Stimulated activated naive B cell treated with anti-CD40 and anti-IgM and Interleukin-4, amounts not matched to agents 10 μg/mL and 1 μg/mL and 100 μg/mL, for 72 hours (primary cell): ENCODE measurements at regions not wholly inside any gene's neighbourhood (a gene's known extent, or its start where the extent isn't known, plus 50 kb on each side); places are given as distances from the start of the nearest gene placed in this dataset.

Experiments used
- ATAC-seq, 2 donors: fragments of 150-1000 bp; cut with Tn5 transposase; replicated peaks; 2 replicates each; pipeline ENCODE4 v1.10.0; 2021; ENCODE audit warnings: moderate library complexity in 1 of 2
- DNase-seq: peaks from one replicate; pipeline ENCODE4 v3.0.0; 2021
- H3K27ac Mint-ChIP-seq: one replicate; pipeline ENCODE4 v1.8.0; 2022; ENCODE audit warnings: mild to moderate bottlenecking, mixed read lengths
- H3K27me3 Mint-ChIP-seq, 2 donors: one replicate each; pipeline ENCODE4 v1.8.0; 2022; ENCODE audit warnings: mixed read lengths in 2 of 2
- H3K36me3 Mint-ChIP-seq, 2 donors: one replicate each; pipeline ENCODE4 v1.8.0; 2022; ENCODE audit warnings: mixed read lengths in 2 of 2, mild to moderate bottlenecking in 1 of 2
- H3K4me1 Mint-ChIP-seq, 2 donors: one replicate each; pipeline ENCODE4 v1.8.0; 2022; ENCODE audit warnings: mixed read lengths in 2 of 2, mild to moderate bottlenecking in 1 of 2
- H3K4me3 Mint-ChIP-seq, 2 donors: one replicate each; pipeline ENCODE4 v1.8.0; 2022; ENCODE audit warnings: mild to moderate bottlenecking in 2 of 2, mixed read lengths in 2 of 2, moderate library complexity in 1 of 2
- H3K9me3 Mint-ChIP-seq, 2 donors: one replicate each; pipeline ENCODE4 v1.8.0; 2022; ENCODE audit warnings: mixed read lengths in 2 of 2, mild to moderate bottlenecking in 1 of 2

- Mint-ChIP-seq H3K4me1 (no peaks in the 10 kb centered on the region), H3K9me3 (peaks cover 0 to 5% of the 10 kb centered on the region in 2 donors), H3K27me3 (no peaks in the 10 kb centered on the region), H3K36me3 (no peaks in the 10 kb centered on the region), H3K4me3 (no peak overlapping the region), H3K27ac (no peak overlapping the region)
- ATAC-seq, result no peak
- no peak for DNase-seq
These were observed 121.7 kb downstream of the C7orf25 start for GRCh38 chr7:42790196-42790595.

- H3K4me3 Mint-ChIP-seq, result no peak overlapping the region
- H3K9me3 Mint-ChIP-seq, result peaks cover 11 to 13% of the 10 kb centered on the region in 2 donors
- H3K36me3 Mint-ChIP-seq, result no peaks in the 10 kb centered on the region
- no peak for DNase-seq
- H3K27me3 Mint-ChIP-seq, result peaks cover 0 to 4% of the 10 kb centered on the region in 2 donors
- no peak overlapping the region for H3K27ac Mint-ChIP-seq
- ATAC-seq, result no peak
- H3K4me1 Mint-ChIP-seq, result no peaks in the 10 kb centered on the region
These were observed 137.4 kb downstream of the C7orf25 start for GRCh38 chr7:42774436-42774835.

- H3K9me3 Mint-ChIP-seq, result no peaks in the 10 kb centered on the region
- H3K27ac Mint-ChIP-seq, result no peak overlapping the region
- no peaks in the 10 kb centered on the region for H3K36me3 Mint-ChIP-seq
- ATAC-seq, result no peak
- no peak for DNase-seq
- H3K4me1 Mint-ChIP-seq, result no peaks in the 10 kb centered on the region
- H3K27me3 Mint-ChIP-seq, result peaks cover 6% of the 10 kb centered on the region in 2 donors
- no peak overlapping the region for H3K4me3 Mint-ChIP-seq
These were observed 141.8 kb downstream of the C7orf25 start for GRCh38 chr7:42770114-42770513.

- ATAC-seq (no peak), DNase-seq (no peak)
- Mint-ChIP-seq H3K4me3 (no peak overlapping the region), H3K4me1 (peaks cover 0 to 2% of the 10 kb centered on the region in 2 donors), H3K36me3 (no peaks in the 10 kb centered on the region), H3K9me3 (peaks cover 3 to 5% of the 10 kb centered on the region in 2 donors), H3K27ac (no peak overlapping the region), H3K27me3 (peaks cover 11 to 16% of the 10 kb centered on the region in 2 donors)
These were observed 143.8 kb downstream of the C7orf25 start for GRCh38 chr7:42768045-42768444.

- no peak overlapping the region for H3K4me3 Mint-ChIP-seq
- no peaks in the 10 kb centered on the region for H3K36me3 Mint-ChIP-seq
- DNase-seq, result no peak
- peaks cover 3 to 5% of the 10 kb centered on the region in 2 donors for H3K9me3 Mint-ChIP-seq
- H3K27me3 Mint-ChIP-seq, result peaks cover 11 to 27% of the 10 kb centered on the region in 2 donors
- no peak for ATAC-seq
- peaks cover 0 to 2% of the 10 kb centered on the region in 2 donors for H3K4me1 Mint-ChIP-seq
- H3K27ac Mint-ChIP-seq, result no peak overlapping the region
These were observed 145.0 kb downstream of the C7orf25 start for GRCh38 chr7:42766782-42767423.

- no peak for ATAC-seq
- Mint-ChIP-seq H3K4me3 (no peak overlapping the region), H3K27me3 (peaks cover 11 to 27% of the 10 kb centered on the region in 2 donors), H3K27ac (no peak overlapping the region), H3K9me3 (peaks cover 3 to 5% of the 10 kb centered on the region in 2 donors), H3K4me1 (peaks cover 0 to 2% of the 10 kb centered on the region in 2 donors), H3K36me3 (no peaks in the 10 kb centered on the region)
- DNase-seq, result no peak
These were observed 145.9 kb downstream of the C7orf25 start for GRCh38 chr7:42765931-42766330.

GRCh38 chr7:42763137-42763551, 148.7 kb downstream of the C7orf25 start:
- Mint-ChIP-seq H3K4me3 (no peak overlapping the region), H3K27me3 (peaks cover 11 to 37% of the 10 kb centered on the region in 2 donors), H3K4me1 (peaks cover 0 to 2% of the 10 kb centered on the region in 2 donors), H3K27ac (no peak overlapping the region), H3K36me3 (no peaks in the 10 kb centered on the region), H3K9me3 (peaks cover 5 to 7% of the 10 kb centered on the region in 2 donors)
- DNase-seq, result no peak
- no peak for ATAC-seq

- Mint-ChIP-seq H3K36me3 (no peaks in the 10 kb centered on the region), H3K4me3 (no peak overlapping the region), H3K27me3 (peaks cover 5 to 31% of the 10 kb centered on the region in 2 donors), H3K9me3 (peaks cover 5 to 7% of the 10 kb centered on the region in 2 donors), H3K4me1 (peaks cover 0 to 2% of the 10 kb centered on the region in 2 donors), H3K27ac (no peak overlapping the region)
- no peak for DNase-seq
- ATAC-seq, result no peak
These were observed 150.4 kb downstream of the C7orf25 start for GRCh38 chr7:42761486-42761885.

GRCh38 chr7:42758124-42758523, 153.7 kb downstream of the C7orf25 start:
- ATAC-seq (no peak), DNase-seq (no peak)
- peaks cover 0 to 21% of the 10 kb centered on the region in 2 donors for H3K27me3 Mint-ChIP-seq
- H3K4me3 Mint-ChIP-seq, result no peak overlapping the region
- no peak overlapping the region for H3K27ac Mint-ChIP-seq
- H3K4me1 Mint-ChIP-seq, result no peaks in the 10 kb centered on the region
- H3K9me3 Mint-ChIP-seq, result peaks cover 0 to 4% of the 10 kb centered on the region in 2 donors
- no peaks in the 10 kb centered on the region for H3K36me3 Mint-ChIP-seq

- H3K27me3 Mint-ChIP-seq, result peaks cover 5 to 10% of the 10 kb centered on the region in 2 donors
- DNase-seq (no peak), ATAC-seq (no peak)
- no peaks in the 10 kb centered on the region for H3K36me3 Mint-ChIP-seq
- no peak overlapping the region for H3K4me3 Mint-ChIP-seq
- no peaks in the 10 kb centered on the region for H3K4me1 Mint-ChIP-seq
- peaks cover 0 to 4% of the 10 kb centered on the region in 2 donors for H3K9me3 Mint-ChIP-seq
- no peak overlapping the region for H3K27ac Mint-ChIP-seq
These were observed 155.0 kb downstream of the C7orf25 start for GRCh38 chr7:42756841-42757240.

- Mint-ChIP-seq H3K9me3 (peaks cover 0 to 7% of the 10 kb centered on the region in 2 donors), H3K27ac (no peak overlapping the region), H3K27me3 (peaks cover 0 to 5% of the 10 kb centered on the region in 2 donors), H3K36me3 (no peaks in the 10 kb centered on the region), H3K4me3 (no peak overlapping the region), H3K4me1 (no peaks in the 10 kb centered on the region)
- ATAC-seq, result no peak
- no peak for DNase-seq
These were observed 158.0 kb downstream of the C7orf25 start for GRCh38 chr7:42753811-42754363.

- Mint-ChIP-seq H3K4me1 (no peaks in the 10 kb centered on the region), H3K4me3 (no peak overlapping the region), H3K27ac (no peak overlapping the region), H3K9me3 (peaks cover 0 to 4% of the 10 kb centered on the region in 2 donors), H3K27me3 (peaks cover 0 to 5% of the 10 kb centered on the region in 2 donors), H3K36me3 (no peaks in the 10 kb centered on the region)
- DNase-seq (no peak), ATAC-seq (no peak)
These were observed 158.5 kb downstream of the C7orf25 start for GRCh38 chr7:42753367-42753766.

- no peaks in the 10 kb centered on the region for H3K4me1 Mint-ChIP-seq
- H3K4me3 Mint-ChIP-seq, result no peak overlapping the region
- H3K27ac Mint-ChIP-seq, result no peak overlapping the region
- peaks cover 0 to 8% of the 10 kb centered on the region in 2 donors for H3K27me3 Mint-ChIP-seq
- DNase-seq (no peak), ATAC-seq (no peak)
- peaks cover 0 to 4% of the 10 kb centered on the region in 2 donors for H3K9me3 Mint-ChIP-seq
- H3K36me3 Mint-ChIP-seq, result no peaks in the 10 kb centered on the region
These were observed 161.7 kb downstream of the C7orf25 start for GRCh38 chr7:42750172-42750571.

GRCh38 chr7:42747044-42747443, 164.8 kb downstream of the C7orf25 start:
- ATAC-seq (no peak), DNase-seq (no peak)
- Mint-ChIP-seq H3K9me3 (peaks cover 0 to 4% of the 10 kb centered on the region in 2 donors), H3K27ac (no peak overlapping the region), H3K4me3 (no peak overlapping the region), H3K36me3 (no peaks in the 10 kb centered on the region), H3K4me1 (no peaks in the 10 kb centered on the region), H3K27me3 (peaks cover 0 to 3% of the 10 kb centered on the region in 2 donors)

- Mint-ChIP-seq H3K4me3 (no peak overlapping the region), H3K9me3 (peaks cover 0 to 4% of the 10 kb centered on the region in 2 donors), H3K36me3 (no peaks in the 10 kb centered on the region), H3K27me3 (peaks cover 0 to 3% of the 10 kb centered on the region in 2 donors), H3K4me1 (no peaks in the 10 kb centered on the region), H3K27ac (no peak overlapping the region)
- DNase-seq, result no peak
- no peak for ATAC-seq
These were observed 165.7 kb downstream of the C7orf25 start for GRCh38 chr7:42746214-42746613.
